ENCODE measurements at regions not wholly inside any gene's neighbourhood (a gene's known extent, or its start where the extent isn't known, plus 50 kb on each side); places are given as distances from the start of the nearest gene placed in this dataset.

DNA sequence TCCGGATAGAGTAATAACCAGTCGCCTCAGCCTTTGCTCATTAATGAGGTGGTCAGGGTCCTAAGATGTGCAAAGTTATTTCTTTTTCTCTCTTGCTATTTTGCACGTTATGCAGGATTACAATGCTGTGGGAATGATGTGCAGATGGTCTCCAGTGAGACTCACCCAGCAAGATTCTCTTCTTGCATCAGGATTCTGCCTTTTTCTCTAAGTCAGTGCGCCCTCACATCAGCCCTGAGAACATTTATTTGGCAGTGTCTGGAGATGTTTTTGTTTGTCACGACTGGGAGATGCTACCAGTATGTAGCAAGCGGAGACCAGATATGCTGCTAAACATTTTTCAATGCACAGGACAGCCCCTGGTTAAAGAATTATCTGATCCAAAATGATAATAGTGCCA lies 280.3 kb upstream of the WWC1 start:
- no peak overlapping the region for H2AFZ ChIP-seq (ENCODE audit: low read depth, low read length, severe bottlenecking)
- TF ChIP-seq, protein P1, sequence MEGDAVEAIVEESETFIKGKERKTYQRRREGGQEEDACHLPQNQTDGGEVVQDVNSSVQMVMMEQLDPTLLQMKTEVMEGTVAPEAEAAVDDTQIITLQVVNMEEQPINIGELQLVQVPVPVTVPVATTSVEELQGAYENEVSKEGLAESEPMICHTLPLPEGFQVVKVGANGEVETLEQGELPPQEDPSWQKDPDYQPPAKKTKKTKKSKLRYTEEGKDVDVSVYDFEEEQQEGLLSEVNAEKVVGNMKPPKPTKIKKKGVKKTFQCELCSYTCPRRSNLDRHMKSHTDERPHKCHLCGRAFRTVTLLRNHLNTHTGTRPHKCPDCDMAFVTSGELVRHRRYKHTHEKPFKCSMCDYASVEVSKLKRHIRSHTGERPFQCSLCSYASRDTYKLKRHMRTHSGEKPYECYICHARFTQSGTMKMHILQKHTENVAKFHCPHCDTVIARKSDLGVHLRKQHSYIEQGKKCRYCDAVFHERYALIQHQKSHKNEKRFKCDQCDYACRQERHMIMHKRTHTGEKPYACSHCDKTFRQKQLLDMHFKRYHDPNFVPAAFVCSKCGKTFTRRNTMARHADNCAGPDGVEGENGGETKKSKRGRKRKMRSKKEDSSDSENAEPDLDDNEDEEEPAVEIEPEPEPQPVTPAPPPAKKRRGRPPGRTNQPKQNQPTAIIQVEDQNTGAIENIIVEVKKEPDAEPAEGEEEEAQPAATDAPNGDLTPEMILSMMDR (IDR thresholded peaks at IDR 0.05; ENCODE audit: insufficient read depth, low read length, poor library complexity, severe bottlenecking), result no peak
- TF ChIP-seq EZH2phosphoT487 (conservative IDR thresholded peaks at IDR 0.05; ENCODE audit: low read length), result no peak
- no peaks in the 10 kb centered on the region for H3K9me2 ChIP-seq (replicated peaks; ENCODE audit: insufficient read depth, low read length)
- H3K36me3 ChIP-seq (ENCODE audit: low read length), result no peaks in the 10 kb centered on the region
- H3F3A ChIP-seq (ENCODE audit: insufficient read depth), result no peaks in the 10 kb centered on the region
- H4K20me1 ChIP-seq (ENCODE audit: low read depth, low read length), result no peaks in the 10 kb centered on the region
- no peak overlapping the region for H3K9ac ChIP-seq (ENCODE audit: low read length)
- no peaks in the 10 kb centered on the region for H3K79me2 ChIP-seq (ENCODE audit: insufficient read depth, low read length)
- no peaks in the 10 kb centered on the region for H3K27me3 ChIP-seq (ENCODE audit: low read length)
- H3K9me3 ChIP-seq (ENCODE audit: insufficient read depth, low read length), result no peaks in the 10 kb centered on the region
- H3K27ac ChIP-seq (ENCODE audit: low read depth, low read length), result no peak overlapping the region
- no peak overlapping the region for H3K4me3 ChIP-seq (ENCODE audit: insufficient read depth, low read length, poor library complexity, severe bottlenecking)
- H3K4me2 ChIP-seq (ENCODE audit: low read depth, low read length, poor library complexity, severe bottlenecking), result no peak overlapping the region

DNA sequence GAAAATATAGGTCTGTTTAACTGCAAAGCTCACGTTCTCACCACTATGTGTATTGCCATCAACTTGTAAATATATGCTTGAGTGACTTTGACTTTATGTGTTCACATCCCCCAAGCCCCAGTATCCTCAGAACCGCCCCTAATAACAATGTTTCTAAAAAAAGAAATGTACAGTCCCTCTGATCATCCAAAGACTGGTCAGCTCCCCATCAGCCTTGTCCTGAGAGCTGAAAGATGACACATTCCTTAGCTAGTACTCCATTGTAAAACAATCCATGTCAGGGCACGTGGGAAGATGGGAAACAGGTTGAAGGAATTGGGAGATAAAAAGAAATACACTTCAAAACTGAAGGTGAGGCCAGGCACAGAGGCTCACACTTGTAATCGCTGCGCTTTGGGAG lies 279.4 kb upstream of the WWC1 start:
- Histone ChIP-seq H3K79me2 (ENCODE audit: insufficient read depth, low read length) (no peaks in the 10 kb centered on the region), H3K27ac (ENCODE audit: low read depth, low read length) (no peak overlapping the region), H3K9ac (ENCODE audit: low read length) (no peak overlapping the region), H3K27me3 (ENCODE audit: low read length) (no peaks in the 10 kb centered on the region), H3K9me2 (replicated peaks; ENCODE audit: insufficient read depth, low read length) (no peaks in the 10 kb centered on the region), H2AFZ (ENCODE audit: low read depth, low read length, severe bottlenecking) (no peak overlapping the region), H3K36me3 (ENCODE audit: low read length) (no peaks in the 10 kb centered on the region), H3F3A (ENCODE audit: insufficient read depth) (no peaks in the 10 kb centered on the region), H3K4me2 (ENCODE audit: low read depth, low read length, poor library complexity, severe bottlenecking) (no peak overlapping the region), H3K4me3 (ENCODE audit: insufficient read depth, low read length, poor library complexity, severe bottlenecking) (no peak overlapping the region), H3K9me3 (ENCODE audit: insufficient read depth, low read length) (no peaks in the 10 kb centered on the region), H4K20me1 (ENCODE audit: low read depth, low read length) (no peaks in the 10 kb centered on the region)
- TF ChIP-seq, protein P1 (IDR thresholded peaks at IDR 0.05; ENCODE audit: insufficient read depth, low read length, poor library complexity, severe bottlenecking), result no peak
- no peak for TF ChIP-seq EZH2phosphoT487 (conservative IDR thresholded peaks at IDR 0.05; ENCODE audit: low read length)

DNA sequence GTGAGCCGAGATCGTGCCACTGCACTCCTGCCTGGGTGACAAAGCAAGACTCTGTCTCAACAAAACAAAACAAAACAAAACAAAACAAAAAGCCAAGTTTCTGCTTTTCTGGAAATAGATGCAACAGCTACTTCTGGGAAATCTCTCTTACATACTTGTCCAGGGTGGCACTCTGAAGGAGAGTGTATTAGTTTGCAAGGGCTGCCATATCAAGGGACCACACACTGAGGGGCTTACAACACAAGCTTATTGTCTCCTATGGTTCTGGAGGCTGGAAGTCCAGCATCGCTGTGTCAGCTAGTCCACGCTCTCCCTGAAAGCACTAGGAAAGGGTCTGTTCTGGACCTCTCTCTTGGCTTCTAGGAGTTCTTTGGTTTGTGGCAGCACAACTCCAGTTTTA lies 277.9 kb upstream of the WWC1 start:
- Histone ChIP-seq H3K27me3 (ENCODE audit: low read length) (no peaks in the 10 kb centered on the region), H4K20me1 (ENCODE audit: low read depth, low read length) (no peaks in the 10 kb centered on the region), H3K4me2 (ENCODE audit: low read depth, low read length, poor library complexity, severe bottlenecking) (no peak overlapping the region), H3K27ac (ENCODE audit: low read depth, low read length) (no peak overlapping the region), H3K9me2 (replicated peaks; ENCODE audit: insufficient read depth, low read length) (no peaks in the 10 kb centered on the region), H3K4me3 (ENCODE audit: insufficient read depth, low read length, poor library complexity, severe bottlenecking) (no peak overlapping the region), H3K9ac (ENCODE audit: low read length) (no peak overlapping the region), H3F3A (ENCODE audit: insufficient read depth) (no peaks in the 10 kb centered on the region), H2AFZ (ENCODE audit: low read depth, low read length, severe bottlenecking) (no peak overlapping the region), H3K79me2 (ENCODE audit: insufficient read depth, low read length) (no peaks in the 10 kb centered on the region), H3K9me3 (ENCODE audit: insufficient read depth, low read length) (no peaks in the 10 kb centered on the region), H3K36me3 (ENCODE audit: low read length) (no peaks in the 10 kb centered on the region)
- TF ChIP-seq EZH2phosphoT487 (conservative IDR thresholded peaks at IDR 0.05; ENCODE audit: low read length), result no peak
- TF ChIP-seq, protein P1 (IDR thresholded peaks at IDR 0.05; ENCODE audit: insufficient read depth, low read length, poor library complexity, severe bottlenecking), result no peak

Measured in SU-DHL-6 (cell line).